ENCODE measurements at regions not wholly inside any gene's neighbourhood (a gene's known extent, or its start where the extent isn't known, plus 50 kb on each side); places are given as distances from the start of the nearest gene placed in this dataset.
"Not testable (repeated sequence)": the region's sequence is repeated elsewhere in the genome, so short reads cannot be mapped to it uniquely, and the experiment has no call there.

DNA sequence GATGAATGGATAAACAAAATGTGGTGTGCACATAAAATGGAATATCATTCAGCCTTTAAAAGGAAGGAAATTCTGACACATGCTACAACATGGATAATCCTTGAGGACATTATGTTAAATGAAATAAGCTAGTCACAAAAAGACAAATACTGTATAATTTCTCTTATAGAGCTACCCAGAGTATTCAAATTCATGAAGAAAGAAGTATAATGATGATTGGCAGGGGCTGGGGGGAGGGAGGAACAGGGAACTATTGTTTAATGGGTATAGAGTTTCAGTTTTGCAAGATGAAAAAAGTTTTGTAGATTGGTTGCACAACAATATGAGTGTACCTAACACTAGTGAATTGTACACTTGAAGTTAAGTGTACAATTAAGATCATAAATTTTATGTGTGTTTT lies 153.9 kb upstream of the STK26 start:
- Histone ChIP-seq H3F3A (ENCODE audit: insufficient read depth, low read length) (no peaks in the 10 kb centered on the region), H2AFZ (ENCODE audit: low read length) (no peak overlapping the region), H3K4me2 (ENCODE audit: low read depth, low read length) (no peak overlapping the region), H3K27ac (ENCODE audit: low read length) (no peak overlapping the region), H3K4me3 (ENCODE audit: low read length) (no peak overlapping the region), H3K9me2 (replicated peaks; ENCODE audit: insufficient read depth, low read length) (no peaks in the 10 kb centered on the region), H3K9ac (ENCODE audit: low read length) (no peak overlapping the region), H3K36me3 (replicated peaks; ENCODE audit: insufficient read depth, low read length) (no peaks in the 10 kb centered on the region), H4K20me1 (ENCODE audit: insufficient read depth, low read length) (no peaks in the 10 kb centered on the region), H3K79me2 (ENCODE audit: low read length) (no peaks in the 10 kb centered on the region), H3K27me3 (replicated peaks; ENCODE audit: insufficient read depth, low read length) (no peaks in the 10 kb centered on the region), H3K4me1 (ENCODE audit: low read length) (no peaks in the 10 kb centered on the region), H3K9me3 (replicated peaks; ENCODE audit: insufficient read depth, low read length) (no peaks in the 10 kb centered on the region)
- TF ChIP-seq EZH2 (optimal IDR thresholded peaks at IDR 0.05; ENCODE audit: low read depth, low read length), result no peak
- TF ChIP-seq EZH2phosphoT487 (IDR thresholded peaks at IDR 0.05; ENCODE audit: low read length), result no peak
- no peak for TF ChIP-seq CTCF (IDR thresholded peaks at IDR 0.05; ENCODE audit: low read length)
- DNase-seq, result no peak

GRCh38 chrX:131874300-131874699 lies 148.8 kb upstream of the STK26 start:
- no peak for TF ChIP-seq EZH2 (optimal IDR thresholded peaks at IDR 0.05; ENCODE audit: low read depth, low read length)
- no peak for TF ChIP-seq CTCF (IDR thresholded peaks at IDR 0.05; ENCODE audit: low read length)
- TF ChIP-seq EZH2phosphoT487 (IDR thresholded peaks at IDR 0.05; ENCODE audit: low read length), result no peak
- no peaks in the 10 kb centered on the region for H3K79me2 ChIP-seq (ENCODE audit: low read length)

GRCh38 chrX:131875827-131876226 lies 147.3 kb upstream of the STK26 start:
- H3K4me3 ChIP-seq (ENCODE audit: low read length); H3K9me2 ChIP-seq (replicated peaks; ENCODE audit: insufficient read depth, low read length); H2AFZ ChIP-seq (ENCODE audit: low read length); H3K27me3 ChIP-seq (replicated peaks; ENCODE audit: insufficient read depth, low read length); H3K9me3 ChIP-seq (replicated peaks; ENCODE audit: insufficient read depth, low read length); H3K27ac ChIP-seq (ENCODE audit: low read length); H3K4me2 ChIP-seq (ENCODE audit: low read depth, low read length); H3K4me1 ChIP-seq (ENCODE audit: low read length); H3K36me3 ChIP-seq (replicated peaks; ENCODE audit: insufficient read depth, low read length); H3K79me2 ChIP-seq (ENCODE audit: low read length); H3F3A ChIP-seq (ENCODE audit: insufficient read depth, low read length); H3K9ac ChIP-seq (ENCODE audit: low read length); H4K20me1 ChIP-seq (ENCODE audit: insufficient read depth, low read length); DNase-seq: not testable (repeated sequence)

More at GRCh38 chrX:131874300-131874699, 148.8 kb upstream of the STK26 start:
- DNase-seq, result no peak
- no peaks in the 10 kb centered on the region for H3K36me3 ChIP-seq (replicated peaks; ENCODE audit: insufficient read depth, low read length)
- H3K27me3 ChIP-seq (replicated peaks; ENCODE audit: insufficient read depth, low read length), result no peaks in the 10 kb centered on the region
- H3K4me1 ChIP-seq (ENCODE audit: low read length), result no peaks in the 10 kb centered on the region
- no peak overlapping the region for H3K27ac ChIP-seq (ENCODE audit: low read length)
- H2AFZ ChIP-seq (ENCODE audit: low read length), result no peak overlapping the region
- no peaks in the 10 kb centered on the region for H3K9me2 ChIP-seq (replicated peaks; ENCODE audit: insufficient read depth, low read length)
- no peaks in the 10 kb centered on the region for H3F3A ChIP-seq (ENCODE audit: insufficient read depth, low read length)
- H3K9me3 ChIP-seq (replicated peaks; ENCODE audit: insufficient read depth, low read length), result no peaks in the 10 kb centered on the region
- no peak overlapping the region for H3K4me2 ChIP-seq (ENCODE audit: low read depth, low read length)
- H4K20me1 ChIP-seq (ENCODE audit: insufficient read depth, low read length), result no peaks in the 10 kb centered on the region
- no peak overlapping the region for H3K9ac ChIP-seq (ENCODE audit: low read length)
- H3K4me3 ChIP-seq (ENCODE audit: low read length), result no peak overlapping the region

- no peaks in the 10 kb centered on the region for H3F3A ChIP-seq (ENCODE audit: insufficient read depth, low read length)
- H3K9ac ChIP-seq (ENCODE audit: low read length), result no peak overlapping the region
- DNase-seq, result no peak
- no peaks in the 10 kb centered on the region for H3K9me3 ChIP-seq (replicated peaks; ENCODE audit: insufficient read depth, low read length)
- no peaks in the 10 kb centered on the region for H3K79me2 ChIP-seq (ENCODE audit: low read length)
- no peak overlapping the region for H3K4me2 ChIP-seq (ENCODE audit: low read depth, low read length)
- no peak overlapping the region for H2AFZ ChIP-seq (ENCODE audit: low read length)
- no peaks in the 10 kb centered on the region for H4K20me1 ChIP-seq (ENCODE audit: insufficient read depth, low read length)
- H3K4me1 ChIP-seq (ENCODE audit: low read length), result no peaks in the 10 kb centered on the region
- no peak overlapping the region for H3K4me3 ChIP-seq (ENCODE audit: low read length)
- TF ChIP-seq EZH2phosphoT487 (IDR thresholded peaks at IDR 0.05; ENCODE audit: low read length), result no peak
- no peak for TF ChIP-seq CTCF (IDR thresholded peaks at IDR 0.05; ENCODE audit: low read length)
- no peak for TF ChIP-seq EZH2 (optimal IDR thresholded peaks at IDR 0.05; ENCODE audit: low read depth, low read length)
- H3K27ac ChIP-seq (ENCODE audit: low read length), result no peak overlapping the region
- H3K36me3 ChIP-seq (replicated peaks; ENCODE audit: insufficient read depth, low read length), result no peaks in the 10 kb centered on the region
- H3K27me3 ChIP-seq (replicated peaks; ENCODE audit: insufficient read depth, low read length), result no peaks in the 10 kb centered on the region
- no peaks in the 10 kb centered on the region for H3K9me2 ChIP-seq (replicated peaks; ENCODE audit: insufficient read depth, low read length)
Observed at GRCh38 chrX:131881194-131881593, 141.9 kb upstream of the STK26 start.

GRCh38 chrX:131885042-131885441 lies 138.1 kb upstream of the STK26 start:
- H3K36me3 ChIP-seq (replicated peaks; ENCODE audit: insufficient read depth, low read length); H3K9me3 ChIP-seq (replicated peaks; ENCODE audit: insufficient read depth, low read length); H3K4me3 ChIP-seq (ENCODE audit: low read length); H3K9me2 ChIP-seq (replicated peaks; ENCODE audit: insufficient read depth, low read length); H3K9ac ChIP-seq (ENCODE audit: low read length); H3K4me1 ChIP-seq (ENCODE audit: low read length); H3F3A ChIP-seq (ENCODE audit: insufficient read depth, low read length); DNase-seq; H3K27me3 ChIP-seq (replicated peaks; ENCODE audit: insufficient read depth, low read length); H3K27ac ChIP-seq (ENCODE audit: low read length); H3K79me2 ChIP-seq (ENCODE audit: low read length); H4K20me1 ChIP-seq (ENCODE audit: insufficient read depth, low read length); H2AFZ ChIP-seq (ENCODE audit: low read length); H3K4me2 ChIP-seq (ENCODE audit: low read depth, low read length): not testable (repeated sequence)

- not testable (repeated sequence) for DNase-seq; H3K9ac ChIP-seq (ENCODE audit: low read length); H2AFZ ChIP-seq (ENCODE audit: low read length); H3K79me2 ChIP-seq (ENCODE audit: low read length); H3K27me3 ChIP-seq (replicated peaks; ENCODE audit: insufficient read depth, low read length); H4K20me1 ChIP-seq (ENCODE audit: insufficient read depth, low read length); H3K4me3 ChIP-seq (ENCODE audit: low read length); H3F3A ChIP-seq (ENCODE audit: insufficient read depth, low read length); H3K36me3 ChIP-seq (replicated peaks; ENCODE audit: insufficient read depth, low read length); H3K9me3 ChIP-seq (replicated peaks; ENCODE audit: insufficient read depth, low read length); H3K27ac ChIP-seq (ENCODE audit: low read length); H3K9me2 ChIP-seq (replicated peaks; ENCODE audit: insufficient read depth, low read length); H3K4me2 ChIP-seq (ENCODE audit: low read depth, low read length); H3K4me1 ChIP-seq (ENCODE audit: low read length)
Observed at GRCh38 chrX:131893857-131894256, 129.2 kb upstream of the STK26 start.
